ENCODE measurements at regions not wholly inside any gene's neighbourhood (a gene's known extent, or its start where the extent isn't known, plus 50 kb on each side); places are given as distances from the start of the nearest gene placed in this dataset.

DNA sequence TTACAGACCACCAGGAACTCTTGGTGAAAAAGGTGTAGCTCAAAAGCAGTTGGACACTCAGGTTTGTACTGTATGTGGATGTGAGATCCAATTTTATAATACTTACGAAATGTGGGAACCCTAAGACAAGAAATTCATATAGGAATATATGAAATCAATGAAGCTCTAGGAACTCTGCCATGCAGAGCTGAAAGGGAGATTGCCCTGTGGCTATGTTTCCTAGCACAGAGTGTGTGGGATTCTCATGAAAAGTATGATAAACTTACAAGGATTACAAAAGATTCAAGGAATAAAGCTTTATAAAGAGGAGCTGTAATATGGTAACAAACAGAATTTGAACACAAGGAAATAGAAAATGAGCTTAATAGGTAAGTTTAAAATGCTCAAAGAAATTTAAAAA lies 205.7 kb upstream of the FAM83B start:
- TF ChIP-seq CTCF (IDR thresholded peaks at IDR 0.05; ENCODE audit: low read depth, low read length) (no peak), POLR2A (IDR thresholded peaks at IDR 0.05; ENCODE audit: extremely low read depth, insufficient read length) (no peak), MYC (IDR thresholded peaks at IDR 0.05; ENCODE audit: low read depth, low read length) (no peak)
- TF ChIP-seq, protein P1, sequence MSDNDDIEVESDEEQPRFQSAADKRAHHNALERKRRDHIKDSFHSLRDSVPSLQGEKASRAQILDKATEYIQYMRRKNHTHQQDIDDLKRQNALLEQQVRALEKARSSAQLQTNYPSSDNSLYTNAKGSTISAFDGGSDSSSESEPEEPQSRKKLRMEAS (IDR thresholded peaks at IDR 0.05; ENCODE audit: low read depth, low read length) = no peak

Measured in NB4 (cell line).